Activated CD4-positive, alpha-beta T cell treated with anti-CD3 and anti-CD28 coated beads, Interleukin-2, amount 50 U/mL, for 1 hour (primary cell): ENCODE measurements at regions not wholly inside any gene's neighbourhood (a gene's known extent, or its start where the extent isn't known, plus 50 kb on each side); places are given as distances from the start of the nearest gene placed in this dataset.
"Not testable (repeated sequence)": the region's sequence is repeated elsewhere in the genome, so short reads cannot be mapped to it uniquely, and the experiment has no call there.

ENCODE experiments used
- DNase-seq: peaks from one replicate; pipeline ENCODE4 v3.0.0-alpha.2; 2020

DNA sequence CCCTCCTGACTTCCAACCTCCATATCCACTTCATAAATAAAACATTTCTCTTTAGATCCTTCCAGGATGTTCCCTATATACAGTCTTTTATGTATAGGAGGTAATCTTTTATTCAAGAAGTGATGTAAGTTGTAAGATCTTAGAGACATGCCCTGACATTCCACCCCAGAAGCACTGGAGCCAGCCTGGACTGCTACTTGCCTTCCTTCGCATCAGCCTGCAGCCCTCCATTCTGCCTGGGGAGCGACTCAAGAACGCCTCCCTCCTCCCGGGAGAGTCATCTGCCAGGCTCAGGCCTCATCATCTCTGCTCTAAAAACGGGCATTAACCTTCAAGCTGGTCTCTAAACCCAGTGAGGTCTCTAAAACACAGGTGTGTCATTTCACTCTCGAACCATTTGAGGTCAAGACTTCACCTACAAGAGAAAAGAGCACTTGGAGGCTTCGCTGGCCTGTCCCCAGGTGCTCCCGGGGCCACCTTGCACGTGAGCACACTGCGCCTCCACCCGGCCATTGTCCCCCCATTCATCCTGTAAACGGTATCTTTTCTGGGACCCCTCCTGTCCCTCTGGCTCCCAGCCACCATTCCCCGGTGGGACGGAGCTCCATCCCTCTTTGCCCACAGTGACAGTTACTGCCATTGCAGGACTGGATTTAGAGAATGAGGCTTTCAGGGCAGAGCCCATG is 107.5 kb upstream of the PDE10A start:
- DNase-seq, result no peak

GRCh38 chr6:165769884-165770283 is 106.8 kb upstream of the PDE10A start:
- no peak for DNase-seq

- DNase-seq, result no peak
These were observed 106.4 kb upstream of the PDE10A start for GRCh38 chr6:165769401-165769800.

- no peak for DNase-seq
These were observed 105.9 kb upstream of the PDE10A start for GRCh38 chr6:165768961-165769360.

DNA sequence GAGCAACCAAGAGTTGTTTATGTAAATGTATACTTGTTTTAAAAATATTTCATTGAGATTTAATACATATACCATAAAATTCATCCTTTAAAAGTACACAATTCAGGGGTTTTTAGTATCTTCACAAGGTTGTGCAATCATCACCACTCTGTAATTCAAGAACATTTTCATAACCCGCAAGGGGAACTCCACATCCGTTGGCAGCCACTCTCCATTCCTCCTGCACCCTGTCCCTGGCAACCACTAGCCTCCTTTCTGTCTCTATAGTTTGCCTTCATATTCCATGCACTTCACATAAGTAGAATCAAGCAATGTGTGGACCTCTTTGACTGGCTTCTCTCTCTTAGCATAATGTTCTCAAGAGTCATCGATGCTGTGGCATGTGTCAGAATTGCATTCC is 104.2 kb upstream of the PDE10A start:
- DNase-seq, result no peak

- DNase-seq, result no peak
These were observed 103.4 kb upstream of the PDE10A start for GRCh38 chr6:165766457-165766856.

- no peak for DNase-seq
These were observed 103.0 kb upstream of the PDE10A start for GRCh38 chr6:165766026-165766425.

DNA sequence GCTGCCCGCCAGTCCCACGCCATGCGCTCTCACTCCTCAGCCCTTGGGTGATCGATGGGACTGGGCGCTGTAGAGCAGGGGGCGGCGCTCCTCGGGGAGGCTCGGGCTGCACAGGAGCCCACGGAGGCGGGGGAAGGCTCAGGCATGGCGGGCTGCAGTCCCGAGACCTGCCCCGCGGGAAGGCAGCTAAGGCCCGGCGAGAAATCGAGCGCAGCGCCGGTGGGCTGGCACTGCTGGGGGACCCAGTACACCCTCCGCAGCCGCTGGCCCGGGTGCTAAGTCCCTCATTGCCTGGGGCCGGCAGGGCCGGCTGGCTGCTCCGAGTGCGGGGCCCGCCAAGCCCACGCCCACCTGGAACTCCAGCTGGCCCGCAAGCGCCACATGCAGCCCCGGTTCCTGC is 102.2 kb upstream of the PDE10A start:
- not testable (repeated sequence) for DNase-seq

- no peak for DNase-seq
These were observed 99.8 kb upstream of the PDE10A start for GRCh38 chr6:165762876-165763275.

GRCh38 chr6:165762125-165762524 is 99.1 kb upstream of the PDE10A start:
- no peak for DNase-seq

GRCh38 chr6:165760803-165761185 is 97.8 kb upstream of the PDE10A start:
- DNase-seq, result no peak

GRCh38 chr6:165760126-165760802 is 97.2 kb upstream of the PDE10A start:
- no peak for DNase-seq

DNA sequence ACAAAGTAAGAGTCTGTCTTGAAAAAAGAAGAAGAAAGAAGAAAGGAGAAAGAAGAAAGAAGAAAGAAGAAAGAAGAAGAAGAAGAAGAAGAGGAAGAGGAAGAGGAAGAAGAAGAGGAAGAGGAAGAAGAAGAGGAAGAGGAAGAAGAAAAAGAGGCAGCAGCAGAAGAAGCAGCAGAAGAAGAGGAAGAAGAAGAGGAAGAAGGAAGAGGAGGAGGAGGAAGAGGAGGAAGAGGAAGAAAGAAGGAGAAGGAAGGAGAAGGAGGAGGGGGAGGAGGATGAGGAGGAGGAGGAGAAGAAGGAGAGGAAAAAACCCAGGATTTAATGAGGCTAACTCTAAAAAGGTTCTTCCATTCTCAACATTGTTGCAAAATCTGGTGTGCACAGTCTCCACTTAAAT is 95.4 kb upstream of the PDE10A start:
- DNase-seq, result no peak

- no peak for DNase-seq
These were observed 92.5 kb upstream of the PDE10A start for GRCh38 chr6:165755583-165755982.

- DNase-seq, result no peak
These were observed 90.5 kb upstream of the PDE10A start for GRCh38 chr6:165753506-165753905.

DNA sequence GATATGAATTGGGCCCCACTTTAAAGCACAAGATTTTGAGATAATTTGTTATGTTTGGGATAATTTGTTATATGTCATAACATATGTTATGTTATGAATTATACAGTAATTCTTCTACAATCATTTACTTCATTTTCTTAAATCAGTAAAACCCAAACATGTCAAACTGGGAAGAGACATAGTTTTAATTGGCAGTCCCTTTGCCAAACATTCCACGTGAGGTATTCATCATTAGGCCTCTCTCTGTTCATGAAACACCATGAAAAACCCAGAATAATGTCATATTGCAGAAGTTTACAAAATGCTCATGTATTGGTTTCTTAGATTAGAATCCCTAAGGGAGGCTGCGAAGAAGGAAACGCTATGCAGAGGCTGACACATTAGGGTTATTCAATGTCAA is 89.4 kb upstream of the PDE10A start:
- DNase-seq, result no peak

DNA sequence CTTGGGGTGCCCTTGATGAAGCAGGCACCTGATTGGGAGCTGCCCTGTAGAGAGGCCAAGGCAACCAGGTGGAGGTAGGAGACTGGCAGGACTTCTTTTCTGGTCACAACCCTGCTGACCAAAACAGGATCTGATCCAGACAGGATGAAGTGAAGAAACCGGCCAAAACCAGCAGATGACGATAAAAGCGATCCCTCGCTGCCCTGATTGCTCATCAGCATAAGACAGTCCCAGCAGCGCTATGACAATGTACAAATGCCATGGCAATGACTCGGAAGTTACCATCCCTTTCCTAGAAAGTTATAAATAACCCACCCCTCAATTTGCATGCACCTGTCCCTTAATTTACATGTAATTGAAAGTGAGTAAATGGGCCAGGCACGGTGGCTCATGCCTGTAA is 88.4 kb upstream of the PDE10A start:
- no peak for DNase-seq

GRCh38 chr6:165749163-165749562 is 86.1 kb upstream of the PDE10A start:
- no peak for DNase-seq

DNA sequence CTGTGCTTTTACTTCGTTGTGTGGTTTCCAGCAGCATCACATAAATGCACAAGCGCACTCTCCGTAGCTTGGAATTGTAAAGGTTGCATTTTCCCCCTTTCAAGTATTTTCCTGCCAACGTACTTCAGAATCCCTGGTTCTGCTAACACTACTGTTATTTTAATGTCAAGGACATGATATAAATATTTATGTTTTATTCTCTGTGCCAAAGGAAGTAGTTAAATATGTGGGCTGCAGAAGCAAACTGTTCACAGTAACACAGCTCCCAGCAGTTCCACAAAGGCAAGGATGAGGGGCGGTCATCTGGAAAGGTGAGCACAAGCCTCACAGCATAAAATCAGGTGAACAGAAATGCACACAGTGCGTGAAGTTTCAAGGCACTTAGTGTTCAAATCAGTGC is 85.3 kb upstream of the PDE10A start:
- DNase-seq, result no peak

DNA sequence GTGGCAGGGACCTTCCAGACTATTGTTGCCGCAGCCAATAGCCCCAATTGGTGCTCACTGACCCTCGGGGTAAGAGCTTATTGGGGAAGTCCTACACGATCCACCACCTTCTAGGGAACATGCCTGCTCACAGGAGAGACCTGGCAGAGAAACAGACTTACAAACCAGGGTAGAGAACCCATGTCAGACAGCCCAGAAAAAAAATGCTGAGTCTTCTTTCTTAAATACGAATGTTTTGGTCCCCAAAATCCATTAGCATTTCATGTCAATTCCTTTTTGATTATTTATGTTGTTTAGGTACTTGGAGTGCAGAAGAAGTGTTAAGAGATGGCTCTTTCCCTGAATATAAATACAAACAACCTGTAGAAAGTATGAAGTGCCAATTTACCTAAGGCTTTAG is 84.9 kb upstream of the PDE10A start:
- no peak for DNase-seq

DNA sequence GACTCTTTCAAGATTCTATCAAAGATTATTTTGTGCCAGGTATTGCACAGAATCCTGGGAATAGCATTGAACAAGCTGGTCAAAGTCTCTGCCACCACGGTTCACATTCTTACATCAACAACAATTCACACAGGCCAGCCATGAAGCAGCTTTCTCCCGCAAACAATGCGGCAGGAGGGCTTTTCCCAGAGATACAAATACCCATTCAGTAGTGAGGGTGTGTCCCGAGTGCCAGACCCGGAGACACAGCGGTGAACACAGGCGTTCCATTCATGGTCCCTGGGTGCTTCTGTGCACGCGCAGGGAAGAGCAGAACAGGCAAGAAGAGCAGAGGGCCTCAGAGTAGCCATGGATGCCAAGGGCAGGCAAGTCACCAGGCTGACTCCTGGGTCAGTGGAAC is 83.3 kb upstream of the PDE10A start:
- DNase-seq, result no peak

GRCh38 chr6:165745492-165745891 is 82.5 kb upstream of the PDE10A start:
- no peak for DNase-seq

DNA sequence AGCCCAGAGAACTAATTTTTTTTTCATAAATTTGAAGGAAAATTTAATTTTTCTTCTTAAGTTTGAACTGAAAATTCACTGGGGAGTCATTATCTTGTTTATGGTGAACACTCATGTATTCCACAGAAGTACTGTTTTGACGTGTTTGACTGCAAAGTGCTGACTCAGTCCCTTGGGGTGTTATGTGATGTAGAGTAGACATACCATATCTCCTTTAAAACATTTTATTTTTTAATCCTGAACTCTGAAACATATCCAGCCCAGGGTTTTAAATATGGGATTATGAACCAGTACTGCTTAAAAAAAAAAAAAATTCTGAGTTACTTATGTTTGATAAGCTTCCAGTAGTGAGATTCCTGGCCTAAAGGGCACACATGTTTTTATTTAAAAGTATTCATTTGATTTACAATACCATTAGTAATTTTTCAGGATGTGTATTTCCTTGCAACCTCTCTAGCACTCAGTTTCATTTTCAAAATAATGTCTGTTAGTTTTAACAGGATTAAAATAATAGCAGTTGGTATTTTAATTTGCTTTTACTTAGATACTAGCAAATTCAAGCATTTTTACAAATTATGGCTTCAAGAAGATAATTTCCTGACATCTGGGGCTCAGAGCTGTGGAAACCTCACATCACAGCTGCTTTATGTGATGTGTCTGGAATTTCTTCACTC is 81.7 kb upstream of the PDE10A start:
- no peak for DNase-seq

- no peak for DNase-seq
These were observed 80.4 kb upstream of the PDE10A start for GRCh38 chr6:165743366-165743898.
